Subcutaneous abdominal adipose tissue (tissue), 5 donors: ENCODE measurements at regions not wholly inside any gene's neighbourhood (a gene's known extent, or its start where the extent isn't known, plus 50 kb on each side); places are given as distances from the start of the nearest gene placed in this dataset.
"Not testable (repeated sequence)": the region's sequence is repeated elsewhere in the genome, so short reads cannot be mapped to it uniquely, and the experiment has no call there.

Experiments used
- H3K27ac ChIP-seq: one replicate; pipeline ENCODE4 v1.7.0; 2013; ENCODE audit warnings: low read depth, mild to moderate bottlenecking, inconsistent platforms, low read length, moderate library complexity
- H3K27me3 ChIP-seq, 5 donors: one replicate each; pipeline ENCODE4 v1.7.0; 2013; ENCODE audit warnings: low read length in 5 of 5, inconsistent platforms in 1 of 5; ENCODE audit not compliant: control insufficient read depth in 5 of 5, insufficient read depth in 4 of 5
- H3K36me3 ChIP-seq, 5 donors: one replicate each; pipeline ENCODE4 v1.7.0; 2013; ENCODE audit warnings: low read length in 5 of 5; ENCODE audit not compliant: control insufficient read depth in 5 of 5, insufficient read depth in 5 of 5
- H3K4me1 ChIP-seq, 5 donors: one replicate each; pipeline ENCODE4 v1.7.0; 2013; ENCODE audit warnings: low read length in 5 of 5, mild to moderate bottlenecking in 3 of 5, moderate library complexity in 1 of 5; ENCODE audit not compliant: control insufficient read depth in 5 of 5, insufficient read depth in 5 of 5
- H3K4me3 ChIP-seq, 5 donors: one replicate each; pipeline ENCODE4 v1.7.0; 2013; ENCODE audit warnings: low read length in 5 of 5, low read depth in 1 of 5
- H3K9ac ChIP-seq, 5 donors: one replicate each; pipeline ENCODE4 v1.7.0; 2013; ENCODE audit warnings: low read length in 5 of 5, mild to moderate bottlenecking in 4 of 5, moderate library complexity in 3 of 5
- H3K9me3 ChIP-seq, 5 donors: one replicate each; pipeline ENCODE4 v1.7.0; 2013; ENCODE audit warnings: low read length in 5 of 5; ENCODE audit not compliant: control insufficient read depth in 5 of 5
- donor health status: healthy.
- donor health status: healthy.
- donor health status: healthy.
- donor health status: healthy.
- donor health status: healthy.

DNA sequence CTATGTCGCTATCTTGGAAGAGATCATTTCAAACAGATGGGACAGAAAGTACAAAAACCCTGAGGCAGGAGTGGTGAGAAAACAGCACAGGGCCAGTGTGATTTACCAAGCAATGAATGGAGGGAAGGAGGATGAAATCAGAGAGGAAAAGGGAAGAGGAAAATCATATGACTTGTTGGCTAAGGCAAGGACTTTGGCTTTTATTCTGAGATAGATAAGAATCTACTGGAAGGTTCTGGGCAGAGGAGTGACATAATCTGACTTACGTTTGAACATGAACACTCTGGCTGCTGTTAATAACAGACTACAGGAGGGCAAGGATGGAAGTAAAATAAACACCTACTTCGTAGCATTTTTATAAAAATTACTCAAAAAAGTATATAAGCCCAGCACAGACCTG, 207.8 kb upstream of the SLC7A11 start:
- Histone ChIP-seq H3K9ac (no peak overlapping the region), H3K27me3 (no peaks in the 10 kb centered on the region), H3K4me1 (peaks cover 0 to 16% (median 8%) of the 10 kb centered on the region in 5 donors), H3K9me3 (no peaks in the 10 kb centered on the region), H3K4me3 (no peak overlapping the region), H3K27ac (no peak overlapping the region), H3K36me3 (no peaks in the 10 kb centered on the region)

DNA sequence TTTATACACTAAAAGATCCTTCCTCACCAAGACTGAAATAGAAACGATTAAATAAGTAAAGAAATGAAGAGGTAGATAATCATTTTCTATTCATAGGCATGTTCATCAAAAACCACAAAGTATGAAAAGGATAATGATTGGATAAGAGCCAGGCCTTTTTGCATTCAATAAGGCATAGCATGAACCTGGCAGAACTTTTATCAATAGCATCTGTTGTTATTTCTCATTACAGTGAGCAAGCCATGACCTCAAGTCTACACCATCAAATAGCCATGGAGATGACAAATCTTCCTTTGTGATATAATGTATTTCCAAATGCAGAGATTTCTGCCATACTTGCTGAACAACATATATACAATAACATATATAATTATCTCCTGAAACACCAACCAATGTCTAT, 206.0 kb upstream of the SLC7A11 start:
- H3K4me1 ChIP-seq: peaks cover 0 to 16% (median 8%) of the 10 kb centered on the region in 5 donors
- H3K36me3 ChIP-seq: no peaks in the 10 kb centered on the region
- no peak overlapping the region for H3K4me3 ChIP-seq
- peaks cover 0 to 4% (median 0%) of the 10 kb centered on the region in 5 donors for H3K9me3 ChIP-seq
- H3K9ac ChIP-seq: no peak overlapping the region
- no peaks in the 10 kb centered on the region for H3K27me3 ChIP-seq
- H3K27ac ChIP-seq: no peak overlapping the region

GRCh38 chr4:138446456-138446855, 204.3 kb upstream of the SLC7A11 start:
- H3K4me3 ChIP-seq: no peak overlapping the region
- H3K27me3 ChIP-seq: no peaks in the 10 kb centered on the region
- H3K4me1 ChIP-seq: peaks cover 0 to 16% (median 8%) of the 10 kb centered on the region in 5 donors
- no peak overlapping the region for H3K9ac ChIP-seq
- H3K27ac ChIP-seq: no peak overlapping the region
- H3K9me3 ChIP-seq: peaks cover 0 to 4% (median 0%) of the 10 kb centered on the region in 5 donors
- no peaks in the 10 kb centered on the region for H3K36me3 ChIP-seq

- H3K4me3 ChIP-seq: no peak overlapping the region
- peaks cover 0 to 5% (median 1%) of the 10 kb centered on the region in 5 donors for H3K4me1 ChIP-seq
- H3K27me3 ChIP-seq: no peaks in the 10 kb centered on the region
- H3K9ac ChIP-seq: no peak overlapping the region
- H3K36me3 ChIP-seq: no peaks in the 10 kb centered on the region
- peaks cover 0 to 4% (median 0%) of the 10 kb centered on the region in 5 donors for H3K9me3 ChIP-seq
- H3K27ac ChIP-seq: no peak overlapping the region
These were observed 202.9 kb upstream of the SLC7A11 start for GRCh38 chr4:138445098-138445497.

DNA sequence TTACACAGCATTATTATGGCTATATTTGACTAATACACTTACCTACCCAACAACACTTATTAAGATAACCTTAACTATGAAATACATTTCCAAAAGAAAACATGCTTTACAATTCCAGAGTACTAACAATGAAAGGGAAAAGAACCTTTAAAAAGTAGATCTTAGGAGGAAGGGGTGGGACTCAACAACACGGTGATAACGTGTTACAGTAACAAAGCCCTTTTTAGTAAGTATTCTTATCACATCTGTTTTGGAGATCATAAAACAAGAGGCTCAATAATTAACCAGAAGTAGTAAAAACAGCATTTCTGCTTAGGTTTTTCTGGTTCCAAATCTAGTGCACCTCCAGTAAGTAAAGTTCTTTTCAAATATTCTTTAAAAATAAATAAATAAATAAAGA, 202.1 kb upstream of the SLC7A11 start:
- Histone ChIP-seq H3K4me1 (peaks cover 0 to 2% (median 0%) of the 10 kb centered on the region in 5 donors), H3K36me3 (no peaks in the 10 kb centered on the region), H3K27ac (no peak overlapping the region), H3K9ac (no peak overlapping the region), H3K27me3 (no peaks in the 10 kb centered on the region), H3K4me3 (no peak overlapping the region), H3K9me3 (peaks cover 0 to 4% (median 0%) of the 10 kb centered on the region in 5 donors)

DNA sequence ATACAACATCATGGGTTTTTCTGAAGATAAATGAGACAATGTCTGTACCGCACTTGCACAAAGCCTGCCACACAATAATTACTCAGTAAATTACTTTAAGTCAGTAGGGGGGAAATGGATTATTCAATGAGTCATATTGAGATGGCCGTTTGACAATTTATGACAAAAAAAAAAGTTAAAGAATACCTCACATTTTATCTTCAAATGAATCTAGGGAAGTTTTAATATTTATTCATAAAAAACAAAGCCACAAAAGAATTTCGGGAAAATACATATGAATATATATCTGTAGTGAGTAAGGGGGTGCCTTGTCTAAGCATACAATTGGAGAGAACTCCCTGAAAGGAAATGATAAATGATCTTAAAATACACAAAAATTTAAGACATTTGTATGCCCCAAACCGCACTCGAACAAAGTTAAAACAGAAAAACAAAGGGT, 197.0 kb upstream of the SLC7A11 start:
- Histone ChIP-seq H3K4me3 (no peak overlapping the region), H3K9ac (no peak overlapping the region), H3K4me1 (no peaks in the 10 kb centered on the region), H3K27ac (no peak overlapping the region), H3K9me3 (peaks cover 0 to 7% (median 0%) of the 10 kb centered on the region in 5 donors), H3K27me3 (no peaks in the 10 kb centered on the region), H3K36me3 (no peaks in the 10 kb centered on the region)

GRCh38 chr4:138438608-138439007, 196.5 kb upstream of the SLC7A11 start:
- H3K4me1 ChIP-seq: no peaks in the 10 kb centered on the region
- no peak overlapping the region for H3K4me3 ChIP-seq
- no peak overlapping the region for H3K27ac ChIP-seq
- peaks cover 0 to 3% (median 0%) of the 10 kb centered on the region in 5 donors for H3K9me3 ChIP-seq
- no peak overlapping the region for H3K9ac ChIP-seq
- no peaks in the 10 kb centered on the region for H3K36me3 ChIP-seq
- H3K27me3 ChIP-seq: no peaks in the 10 kb centered on the region

GRCh38 chr4:138437263-138437851, 195.2 kb upstream of the SLC7A11 start:
- peaks cover 0 to 6% (median 3%) of the 10 kb centered on the region in 5 donors for H3K9me3 ChIP-seq
- no peaks in the 10 kb centered on the region for H3K27me3 ChIP-seq
- H3K9ac ChIP-seq: no peak overlapping the region
- no peaks in the 10 kb centered on the region for H3K4me1 ChIP-seq
- H3K36me3 ChIP-seq: no peaks in the 10 kb centered on the region
- no peak overlapping the region for H3K4me3 ChIP-seq
- no peak overlapping the region for H3K27ac ChIP-seq

DNA sequence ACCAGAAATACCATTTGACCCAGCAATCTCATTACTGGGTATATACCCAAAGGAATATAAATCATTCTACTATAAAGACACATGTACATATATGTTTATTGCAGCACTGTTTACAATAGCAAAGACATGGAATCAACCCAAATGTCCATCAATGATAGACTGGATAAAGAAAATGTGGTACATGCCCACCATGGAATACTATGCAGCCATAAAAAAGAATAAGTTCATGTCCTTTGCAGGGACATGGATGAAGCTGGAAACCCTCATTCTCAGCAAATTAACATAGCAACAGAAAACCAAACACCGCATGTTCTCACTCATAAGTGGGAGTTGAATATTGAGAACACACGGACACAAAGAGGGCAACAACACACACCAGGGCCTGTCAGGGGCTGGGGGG, 193.6 kb upstream of the SLC7A11 start:
- H3K4me3 ChIP-seq, H3K27ac ChIP-seq, H3K9ac ChIP-seq, H3K27me3 ChIP-seq, H3K4me1 ChIP-seq, H3K36me3 ChIP-seq, H3K9me3 ChIP-seq: not testable (repeated sequence)

DNA sequence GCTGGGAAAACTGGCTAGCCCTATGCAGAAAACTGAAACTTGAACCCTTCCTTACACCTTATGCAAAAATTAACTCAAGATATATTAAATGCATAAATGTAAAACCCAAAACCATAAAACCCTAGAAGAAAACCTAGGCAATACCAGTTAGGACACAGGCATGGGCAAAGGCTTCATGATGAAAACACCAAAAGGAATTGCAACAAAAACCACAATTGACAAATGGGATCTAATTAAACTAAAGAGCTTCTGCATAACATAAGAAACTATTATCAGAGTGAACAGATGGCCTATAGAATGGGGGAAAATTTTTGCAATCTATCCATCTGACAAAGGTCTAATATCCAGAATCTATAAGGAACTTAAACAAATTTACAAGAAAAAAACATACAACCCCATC, 192.9 kb upstream of the SLC7A11 start:
- not testable (repeated sequence) for H3K9ac ChIP-seq, H3K27me3 ChIP-seq, H3K27ac ChIP-seq, H3K9me3 ChIP-seq, H3K36me3 ChIP-seq, H3K4me1 ChIP-seq, H3K4me3 ChIP-seq
